ENCODE measurements at regions not wholly inside any gene's neighbourhood (a gene's known extent, or its start where the extent isn't known, plus 50 kb on each side); places are given as distances from the start of the nearest gene placed in this dataset.

GRCh38 chr4:27873596-27873995, 1013.0 kb downstream of the STIM2 start:
- no peak for DNase-seq

GRCh38 chr4:27881705-27882104, 1021.1 kb downstream of the STIM2 start:
- no peaks in the 10 kb centered on the region for H3K9me3 ChIP-seq
- no peak for DNase-seq
- ATAC-seq (ENCODE audit: low FRiP score in 2 of 2) = no peak
- H3K4me3 ChIP-seq = no peak overlapping the region
- H3K4me1 ChIP-seq = no peaks in the 10 kb centered on the region
- no peaks in the 10 kb centered on the region for H3K36me3 ChIP-seq
- no peak for TF ChIP-seq POLR2AphosphoS5 (IDR thresholded peaks at IDR 0.05)
- TF ChIP-seq, protein P1, sequence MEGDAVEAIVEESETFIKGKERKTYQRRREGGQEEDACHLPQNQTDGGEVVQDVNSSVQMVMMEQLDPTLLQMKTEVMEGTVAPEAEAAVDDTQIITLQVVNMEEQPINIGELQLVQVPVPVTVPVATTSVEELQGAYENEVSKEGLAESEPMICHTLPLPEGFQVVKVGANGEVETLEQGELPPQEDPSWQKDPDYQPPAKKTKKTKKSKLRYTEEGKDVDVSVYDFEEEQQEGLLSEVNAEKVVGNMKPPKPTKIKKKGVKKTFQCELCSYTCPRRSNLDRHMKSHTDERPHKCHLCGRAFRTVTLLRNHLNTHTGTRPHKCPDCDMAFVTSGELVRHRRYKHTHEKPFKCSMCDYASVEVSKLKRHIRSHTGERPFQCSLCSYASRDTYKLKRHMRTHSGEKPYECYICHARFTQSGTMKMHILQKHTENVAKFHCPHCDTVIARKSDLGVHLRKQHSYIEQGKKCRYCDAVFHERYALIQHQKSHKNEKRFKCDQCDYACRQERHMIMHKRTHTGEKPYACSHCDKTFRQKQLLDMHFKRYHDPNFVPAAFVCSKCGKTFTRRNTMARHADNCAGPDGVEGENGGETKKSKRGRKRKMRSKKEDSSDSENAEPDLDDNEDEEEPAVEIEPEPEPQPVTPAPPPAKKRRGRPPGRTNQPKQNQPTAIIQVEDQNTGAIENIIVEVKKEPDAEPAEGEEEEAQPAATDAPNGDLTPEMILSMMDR (IDR thresholded peaks at IDR 0.05) = no peak
- TF ChIP-seq POLR2A (IDR thresholded peaks at IDR 0.05) = no peak
- no peak for TF ChIP-seq EP300 (IDR thresholded peaks at IDR 0.05)
- H3K27me3 ChIP-seq = no peaks in the 10 kb centered on the region
- no peak overlapping the region for H3K27ac ChIP-seq

More at GRCh38 chr4:27873596-27873995, 1013.0 kb downstream of the STIM2 start:
- Histone ChIP-seq H3K4me1 (no peaks in the 10 kb centered on the region), H3K27me3 (no peaks in the 10 kb centered on the region), H3K36me3 (no peaks in the 10 kb centered on the region), H3K9me3 (no peaks in the 10 kb centered on the region), H3K4me3 (no peak overlapping the region), H3K27ac (no peak overlapping the region)
- TF ChIP-seq, protein P1 (IDR thresholded peaks at IDR 0.05) = no peak
- no peak for ATAC-seq (ENCODE audit: low FRiP score in 2 of 2)

DNA sequence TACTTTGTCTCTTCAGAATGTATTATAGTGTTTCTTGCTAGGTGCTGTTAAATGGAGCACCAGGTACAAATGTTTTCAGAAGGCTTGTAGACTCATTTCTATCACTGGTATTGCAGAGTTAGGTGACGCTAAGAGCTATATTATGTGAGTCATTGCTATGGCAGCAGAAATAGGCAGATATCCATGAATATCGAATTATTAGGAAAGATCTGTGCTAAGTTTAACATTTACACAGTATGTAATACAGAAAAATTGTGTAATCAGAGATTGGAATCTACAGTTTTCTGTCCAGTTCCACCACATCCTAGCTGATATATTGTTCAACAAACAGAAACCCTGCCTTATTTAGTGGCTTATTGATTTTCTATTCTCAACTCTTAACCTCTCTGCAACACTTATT, 1025.5 kb downstream of the STIM2 start:
- H3K4me3 ChIP-seq = no peak overlapping the region
- H3K4me1 ChIP-seq = no peaks in the 10 kb centered on the region
- no peaks in the 10 kb centered on the region for H3K9me3 ChIP-seq
- H3K27me3 ChIP-seq = no peaks in the 10 kb centered on the region
- DNase-seq = no peak
- ATAC-seq (ENCODE audit: low FRiP score in 2 of 2) = no peak
- WGBS, 2 donors = 78 to 82% methylated on average over 2 of the region's 2 CpGs
- TF ChIP-seq, protein P1 (IDR thresholded peaks at IDR 0.05) = no peak
- no peak for TF ChIP-seq POLR2AphosphoS5 (IDR thresholded peaks at IDR 0.05)
- no peak for TF ChIP-seq POLR2A (IDR thresholded peaks at IDR 0.05)
- no peak for TF ChIP-seq EP300 (IDR thresholded peaks at IDR 0.05)
- no peaks in the 10 kb centered on the region for H3K36me3 ChIP-seq
- H3K27ac ChIP-seq = no peak overlapping the region

DNA sequence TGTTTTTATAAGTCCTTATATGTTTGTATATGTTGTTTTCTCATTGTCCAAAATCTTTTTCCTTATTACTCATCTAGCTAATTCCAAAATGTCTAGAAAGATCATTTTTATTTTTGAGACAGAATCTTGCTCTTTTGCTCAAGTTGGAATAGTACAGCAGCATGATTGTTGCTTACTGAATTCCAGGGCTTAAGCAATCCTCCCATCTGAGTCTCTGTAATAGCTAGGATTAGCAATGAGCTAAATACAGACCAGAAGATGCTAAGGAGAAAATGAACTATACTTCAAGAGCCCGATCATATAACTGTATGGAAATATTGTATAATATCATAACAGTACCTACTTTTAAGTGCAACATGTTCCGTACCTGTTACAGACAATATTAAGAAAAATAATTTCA, 1027.0 kb downstream of the STIM2 start:
- DNase-seq (no peak), ATAC-seq (ENCODE audit: low FRiP score in 2 of 2) (no peak)
- Histone ChIP-seq H3K27me3 (no peaks in the 10 kb centered on the region), H3K9me3 (no peaks in the 10 kb centered on the region), H3K4me3 (no peak overlapping the region), H3K4me1 (no peaks in the 10 kb centered on the region), H3K36me3 (no peaks in the 10 kb centered on the region), H3K27ac (no peak overlapping the region)
- TF ChIP-seq POLR2A (IDR thresholded peaks at IDR 0.05) (no peak), EP300 (IDR thresholded peaks at IDR 0.05) (no peak), POLR2AphosphoS5 (IDR thresholded peaks at IDR 0.05) (no peak)
- TF ChIP-seq, protein P1 (IDR thresholded peaks at IDR 0.05) = no peak
- whole genome bisulfite sequencing, 2 donors = 86 to 97% methylated on average over 2 of the region's 2 CpGs

DNA sequence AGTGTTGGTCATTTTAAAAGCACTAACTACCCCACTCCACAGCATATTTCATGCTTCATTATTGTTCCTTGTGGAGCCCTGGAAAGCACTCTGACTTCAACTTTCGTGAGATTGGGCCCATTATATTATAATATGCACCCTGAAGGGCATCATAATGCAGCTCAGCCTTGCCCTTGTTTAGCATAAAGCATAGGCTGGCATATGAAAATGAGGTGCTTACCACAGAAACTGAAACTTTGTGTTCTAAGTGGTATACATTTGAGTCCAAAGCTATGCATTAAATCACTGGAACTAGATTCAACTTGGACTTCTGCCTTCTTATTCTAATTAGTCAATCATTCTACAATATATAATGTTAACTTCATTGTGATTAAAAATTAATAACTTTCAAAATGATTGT, 1027.9 kb downstream of the STIM2 start:
- no peak for ATAC-seq (ENCODE audit: low FRiP score in 2 of 2)
- WGBS, 2 donors = 45 to 50% methylated on average over 1 of the region's 1 CpG
- H3K4me1 ChIP-seq = no peaks in the 10 kb centered on the region

More for the DNA sequence above, 1027.9 kb downstream of the STIM2 start:
- Histone ChIP-seq H3K27me3 (no peaks in the 10 kb centered on the region), H3K36me3 (no peaks in the 10 kb centered on the region), H3K9me3 (no peaks in the 10 kb centered on the region), H3K4me3 (no peak overlapping the region), H3K27ac (no peak overlapping the region)
- TF ChIP-seq POLR2A (IDR thresholded peaks at IDR 0.05) (no peak), EP300 (IDR thresholded peaks at IDR 0.05) (no peak), POLR2AphosphoS5 (IDR thresholded peaks at IDR 0.05) (no peak)
- TF ChIP-seq, protein P1 (IDR thresholded peaks at IDR 0.05) = no peak
- no peak for DNase-seq
